ENCODE measurements at regions not wholly inside any gene's neighbourhood (a gene's known extent, or its start where the extent isn't known, plus 50 kb on each side); places are given as distances from the start of the nearest gene placed in this dataset.

DNA sequence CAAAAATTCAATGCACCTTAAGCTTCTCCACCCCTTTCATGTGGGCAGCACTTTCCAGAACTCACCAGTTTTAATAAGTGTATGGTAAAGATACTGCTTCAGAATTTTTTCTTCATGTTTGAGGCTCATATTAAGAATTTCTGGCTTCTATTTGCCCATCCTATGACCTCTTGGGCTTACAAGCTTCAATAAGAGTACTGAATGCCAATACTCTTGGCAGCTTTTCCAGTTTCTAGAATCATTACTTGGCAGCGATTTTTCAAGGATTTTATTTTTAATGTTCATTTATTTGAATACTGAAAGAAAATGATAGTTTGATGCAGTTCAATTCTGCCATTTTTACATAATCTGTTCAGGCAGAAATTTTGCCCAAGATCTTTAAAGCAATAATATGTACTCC lies 242.1 kb upstream of the KCND2 start:
- no peak overlapping the region for H3K4me2 ChIP-seq (ENCODE audit: low read length)
- no peak overlapping the region for H3K4me3 ChIP-seq (ENCODE audit: low read length)
- no peak overlapping the region for H3K27ac ChIP-seq (ENCODE audit: low read length)
- H3K9me2 ChIP-seq (ENCODE audit: insufficient read depth, low read length) = no peaks in the 10 kb centered on the region
- no peaks in the 10 kb centered on the region for H3K79me2 ChIP-seq (replicated peaks; ENCODE audit: insufficient read depth, low read length)
- no peaks in the 10 kb centered on the region for H3F3A ChIP-seq (ENCODE audit: insufficient read depth, low read length, poor library complexity, severe bottlenecking)
- TF ChIP-seq EP300 (conservative IDR thresholded peaks at IDR 0.05; ENCODE audit: poor library complexity, severe bottlenecking) (no peak), RAD21 (conservative IDR thresholded peaks at IDR 0.05) (no peak), TAF1 (IDR thresholded peaks at IDR 0.05; ENCODE audit: low read depth) (no peak), EZH2 (IDR thresholded peaks at IDR 0.05; ENCODE audit: borderline replicate concordance, insufficient read depth, low read length, poor library complexity, severe bottlenecking) (no peak), POLR2AphosphoS5 (IDR thresholded peaks at IDR 0.05) (no peak), MXI1 (conservative IDR thresholded peaks at IDR 0.05; ENCODE audit: poor library complexity, severe bottlenecking) (no peak), SMC3 (conservative IDR thresholded peaks at IDR 0.05; ENCODE audit: poor library complexity) (no peak)
- TF ChIP-seq, protein P1, sequence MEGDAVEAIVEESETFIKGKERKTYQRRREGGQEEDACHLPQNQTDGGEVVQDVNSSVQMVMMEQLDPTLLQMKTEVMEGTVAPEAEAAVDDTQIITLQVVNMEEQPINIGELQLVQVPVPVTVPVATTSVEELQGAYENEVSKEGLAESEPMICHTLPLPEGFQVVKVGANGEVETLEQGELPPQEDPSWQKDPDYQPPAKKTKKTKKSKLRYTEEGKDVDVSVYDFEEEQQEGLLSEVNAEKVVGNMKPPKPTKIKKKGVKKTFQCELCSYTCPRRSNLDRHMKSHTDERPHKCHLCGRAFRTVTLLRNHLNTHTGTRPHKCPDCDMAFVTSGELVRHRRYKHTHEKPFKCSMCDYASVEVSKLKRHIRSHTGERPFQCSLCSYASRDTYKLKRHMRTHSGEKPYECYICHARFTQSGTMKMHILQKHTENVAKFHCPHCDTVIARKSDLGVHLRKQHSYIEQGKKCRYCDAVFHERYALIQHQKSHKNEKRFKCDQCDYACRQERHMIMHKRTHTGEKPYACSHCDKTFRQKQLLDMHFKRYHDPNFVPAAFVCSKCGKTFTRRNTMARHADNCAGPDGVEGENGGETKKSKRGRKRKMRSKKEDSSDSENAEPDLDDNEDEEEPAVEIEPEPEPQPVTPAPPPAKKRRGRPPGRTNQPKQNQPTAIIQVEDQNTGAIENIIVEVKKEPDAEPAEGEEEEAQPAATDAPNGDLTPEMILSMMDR (IDR thresholded peaks at IDR 0.05; ENCODE audit: poor library complexity, severe bottlenecking) = no peak
- TF ChIP-seq, protein P2, sequence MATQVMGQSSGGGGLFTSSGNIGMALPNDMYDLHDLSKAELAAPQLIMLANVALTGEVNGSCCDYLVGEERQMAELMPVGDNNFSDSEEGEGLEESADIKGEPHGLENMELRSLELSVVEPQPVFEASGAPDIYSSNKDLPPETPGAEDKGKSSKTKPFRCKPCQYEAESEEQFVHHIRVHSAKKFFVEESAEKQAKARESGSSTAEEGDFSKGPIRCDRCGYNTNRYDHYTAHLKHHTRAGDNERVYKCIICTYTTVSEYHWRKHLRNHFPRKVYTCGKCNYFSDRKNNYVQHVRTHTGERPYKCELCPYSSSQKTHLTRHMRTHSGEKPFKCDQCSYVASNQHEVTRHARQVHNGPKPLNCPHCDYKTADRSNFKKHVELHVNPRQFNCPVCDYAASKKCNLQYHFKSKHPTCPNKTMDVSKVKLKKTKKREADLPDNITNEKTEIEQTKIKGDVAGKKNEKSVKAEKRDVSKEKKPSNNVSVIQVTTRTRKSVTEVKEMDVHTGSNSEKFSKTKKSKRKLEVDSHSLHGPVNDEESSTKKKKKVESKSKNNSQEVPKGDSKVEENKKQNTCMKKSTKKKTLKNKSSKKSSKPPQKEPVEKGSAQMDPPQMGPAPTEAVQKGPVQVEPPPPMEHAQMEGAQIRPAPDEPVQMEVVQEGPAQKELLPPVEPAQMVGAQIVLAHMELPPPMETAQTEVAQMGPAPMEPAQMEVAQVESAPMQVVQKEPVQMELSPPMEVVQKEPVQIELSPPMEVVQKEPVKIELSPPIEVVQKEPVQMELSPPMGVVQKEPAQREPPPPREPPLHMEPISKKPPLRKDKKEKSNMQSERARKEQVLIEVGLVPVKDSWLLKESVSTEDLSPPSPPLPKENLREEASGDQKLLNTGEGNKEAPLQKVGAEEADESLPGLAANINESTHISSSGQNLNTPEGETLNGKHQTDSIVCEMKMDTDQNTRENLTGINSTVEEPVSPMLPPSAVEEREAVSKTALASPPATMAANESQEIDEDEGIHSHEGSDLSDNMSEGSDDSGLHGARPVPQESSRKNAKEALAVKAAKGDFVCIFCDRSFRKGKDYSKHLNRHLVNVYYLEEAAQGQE (IDR thresholded peaks at IDR 0.05; ENCODE audit: borderline replicate concordance) = no peak
- no peak overlapping the region for H2AFZ ChIP-seq (ENCODE audit: low read depth, low read length)
- no peaks in the 10 kb centered on the region for H4K20me1 ChIP-seq (ENCODE audit: insufficient read depth)
- H3K27me3 ChIP-seq (ENCODE audit: insufficient read depth, low read depth, low read length) = no peaks in the 10 kb centered on the region
- no peaks in the 10 kb centered on the region for H3K9me3 ChIP-seq (ENCODE audit: low read length)
- H3K36me3 ChIP-seq (ENCODE audit: insufficient read depth, low read length) = no peaks in the 10 kb centered on the region
- no peak overlapping the region for H3K9ac ChIP-seq (ENCODE audit: low read length)

DNA sequence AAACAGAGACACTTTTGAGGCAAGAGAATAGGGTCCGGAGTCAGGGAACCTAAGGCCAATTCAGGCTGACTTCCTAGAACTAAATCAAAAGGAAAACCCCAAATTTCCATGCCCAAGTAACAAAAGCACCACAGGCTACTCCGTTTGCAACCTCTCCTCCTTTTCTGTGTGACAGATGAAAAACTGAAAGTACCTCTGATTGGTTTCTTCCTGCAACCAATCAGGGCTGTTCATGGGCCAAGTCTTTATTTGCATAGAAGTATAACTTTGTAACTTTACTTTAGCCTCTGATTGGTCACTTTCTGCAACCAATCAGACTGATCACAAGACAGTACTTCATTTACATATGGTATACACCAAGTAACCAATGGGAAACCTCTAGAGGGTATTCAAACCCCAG lies 239.9 kb upstream of the KCND2 start:
- Histone ChIP-seq H3K27me3 (ENCODE audit: insufficient read depth, low read depth, low read length) (no peaks in the 10 kb centered on the region), H3K79me2 (replicated peaks; ENCODE audit: insufficient read depth, low read length) (no peaks in the 10 kb centered on the region), H3K36me3 (ENCODE audit: insufficient read depth, low read length) (no peaks in the 10 kb centered on the region), H3K9me3 (ENCODE audit: low read length) (no peaks in the 10 kb centered on the region), H3F3A (ENCODE audit: insufficient read depth, low read length, poor library complexity, severe bottlenecking) (no peaks in the 10 kb centered on the region), H3K4me2 (ENCODE audit: low read length) (no peak overlapping the region), H2AFZ (ENCODE audit: low read depth, low read length) (no peak overlapping the region), H3K4me3 (ENCODE audit: low read length) (no peak overlapping the region), H4K20me1 (ENCODE audit: insufficient read depth) (no peaks in the 10 kb centered on the region), H3K27ac (ENCODE audit: low read length) (no peak overlapping the region), H3K9ac (ENCODE audit: low read length) (no peak overlapping the region), H3K9me2 (ENCODE audit: insufficient read depth, low read length) (no peaks in the 10 kb centered on the region)
- TF ChIP-seq TAF1 (IDR thresholded peaks at IDR 0.05; ENCODE audit: low read depth) = no peak
- no peak for TF ChIP-seq EP300 (conservative IDR thresholded peaks at IDR 0.05; ENCODE audit: poor library complexity, severe bottlenecking)
- TF ChIP-seq MXI1 (conservative IDR thresholded peaks at IDR 0.05; ENCODE audit: poor library complexity, severe bottlenecking) = no peak
- TF ChIP-seq, protein P2 (IDR thresholded peaks at IDR 0.05; ENCODE audit: borderline replicate concordance) = no peak
- TF ChIP-seq RAD21 (conservative IDR thresholded peaks at IDR 0.05) = no peak

Measured in neural cell (in vitro differentiated cells).